ENCODE measurements at regions not wholly inside any gene's neighbourhood (a gene's known extent, or its start where the extent isn't known, plus 50 kb on each side); places are given as distances from the start of the nearest gene placed in this dataset.
"Not testable (repeated sequence)": the region's sequence is repeated elsewhere in the genome, so short reads cannot be mapped to it uniquely, and the experiment has no call there.

DNA sequence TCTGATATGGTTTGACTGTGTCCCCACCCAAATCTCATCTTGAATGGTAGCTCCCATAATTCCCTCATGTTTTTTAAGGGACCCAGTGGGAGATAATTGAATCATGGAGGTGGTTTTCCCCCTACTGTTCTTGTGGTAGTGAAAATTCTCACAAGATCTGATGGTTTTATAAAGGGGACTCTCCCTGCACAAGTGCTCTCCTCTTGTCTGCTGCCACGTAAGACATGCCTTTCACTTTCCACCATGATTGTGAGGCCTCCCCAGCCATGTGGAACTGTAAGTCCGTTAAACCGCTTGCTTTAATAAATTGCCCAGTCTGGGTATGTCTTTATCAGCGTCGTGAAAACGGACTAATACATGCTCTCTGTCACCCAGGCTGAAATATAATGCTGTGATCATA lies 200.9 kb upstream of the SLIT2 start:
- no peak for DNase-seq (ENCODE audit: low read depth)

GRCh38 chr4:20049889-20050288 lies 201.8 kb upstream of the SLIT2 start:
- no peak for DNase-seq (ENCODE audit: low read depth)

GRCh38 chr4:20046931-20047677 lies 204.6 kb upstream of the SLIT2 start:
- DNase-seq (ENCODE audit: low read depth), result no peak

DNA sequence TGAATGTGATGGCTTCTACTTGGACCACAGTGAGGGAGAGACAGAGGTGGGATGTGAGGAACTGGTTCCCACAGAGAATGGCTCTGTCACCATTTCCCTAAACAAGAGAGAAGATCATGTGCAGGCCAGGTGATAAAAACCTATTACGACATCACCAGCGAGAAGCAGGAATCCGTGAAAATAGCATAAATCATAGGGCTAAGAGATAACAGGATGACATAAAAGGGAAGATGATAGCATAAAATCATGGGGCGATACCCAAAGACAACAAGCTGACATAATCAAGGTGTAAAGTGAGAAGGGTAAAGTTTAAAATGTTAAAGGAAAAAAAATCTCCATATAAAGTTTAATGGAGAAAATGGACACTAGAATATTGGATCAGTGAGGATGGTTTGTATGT lies 205.5 kb upstream of the SLIT2 start:
- DNase-seq (ENCODE audit: low read depth), result no peak

GRCh38 chr4:20044966-20045365 lies 206.7 kb upstream of the SLIT2 start:
- DNase-seq (ENCODE audit: low read depth), result no peak

GRCh38 chr4:20044502-20044911 lies 207.2 kb upstream of the SLIT2 start:
- DNase-seq (ENCODE audit: low read depth), result no peak

DNA sequence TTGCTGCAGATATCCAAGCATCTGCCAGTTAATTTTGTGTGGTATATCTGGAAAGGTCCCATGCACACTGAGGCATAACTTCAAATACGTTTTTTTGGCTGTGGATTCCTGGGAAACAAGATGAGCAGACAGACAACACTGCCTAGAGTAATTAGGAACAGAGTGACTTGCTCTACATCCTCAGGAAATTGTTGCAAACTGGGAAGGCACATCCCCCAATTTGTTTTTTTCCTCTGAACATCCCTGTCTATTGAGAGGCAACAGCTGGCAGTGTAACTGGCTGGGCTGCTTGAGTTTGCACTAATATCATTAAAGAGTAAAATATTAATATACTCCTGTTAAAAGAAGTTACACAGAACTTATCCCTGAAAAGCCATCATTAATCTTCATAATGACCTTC lies 207.7 kb upstream of the SLIT2 start:
- no peak for DNase-seq (ENCODE audit: low read depth)

DNA sequence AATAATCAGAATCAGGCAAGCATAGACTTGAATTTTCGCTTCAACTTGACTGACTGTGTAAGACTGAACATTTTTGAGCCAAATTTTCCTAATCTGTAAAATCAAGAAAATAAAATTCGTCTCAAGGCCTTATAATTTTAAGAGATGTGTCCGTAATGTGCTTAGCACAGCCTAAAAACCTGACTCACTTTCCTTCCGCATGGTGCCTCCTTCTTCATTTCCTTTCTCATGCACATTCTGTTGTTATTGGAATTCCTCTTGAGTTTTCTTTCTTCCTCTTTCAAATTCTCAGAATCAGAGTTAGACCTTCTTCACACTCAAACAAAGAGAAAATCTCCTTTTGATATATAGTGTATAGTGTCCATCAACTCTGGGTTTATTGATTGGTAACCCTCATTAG lies 208.9 kb upstream of the SLIT2 start:
- no peak for DNase-seq (ENCODE audit: low read depth)

GRCh38 chr4:20041839-20042407 lies 209.8 kb upstream of the SLIT2 start:
- no peak for DNase-seq (ENCODE audit: low read depth)

GRCh38 chr4:20037745-20038144 lies 214.0 kb upstream of the SLIT2 start:
- no peak for DNase-seq (ENCODE audit: low read depth)

- no peak for DNase-seq (ENCODE audit: low read depth)
These were observed 221.6 kb upstream of the SLIT2 start for GRCh38 chr4:20030108-20030507.

DNA sequence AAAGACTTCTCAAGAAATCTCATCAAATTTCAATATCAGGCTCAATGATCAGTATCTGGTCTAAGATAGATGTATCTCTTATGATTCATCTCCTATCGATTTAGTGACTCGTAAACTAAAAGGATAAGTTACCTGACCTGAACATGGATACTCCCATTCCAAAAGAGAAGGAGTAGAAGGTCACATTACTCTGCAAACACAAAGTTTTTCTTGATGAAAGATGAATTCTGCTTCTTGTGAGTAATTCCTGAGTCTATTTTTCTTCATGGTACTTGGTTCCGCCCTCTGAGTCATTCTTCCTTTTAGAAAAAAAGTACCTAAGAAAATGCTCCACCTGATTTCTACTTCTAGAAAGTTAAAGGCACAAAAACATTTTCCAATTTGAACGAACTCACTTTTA lies 223.1 kb upstream of the SLIT2 start:
- DNase-seq (ENCODE audit: low read depth), result no peak

DNA sequence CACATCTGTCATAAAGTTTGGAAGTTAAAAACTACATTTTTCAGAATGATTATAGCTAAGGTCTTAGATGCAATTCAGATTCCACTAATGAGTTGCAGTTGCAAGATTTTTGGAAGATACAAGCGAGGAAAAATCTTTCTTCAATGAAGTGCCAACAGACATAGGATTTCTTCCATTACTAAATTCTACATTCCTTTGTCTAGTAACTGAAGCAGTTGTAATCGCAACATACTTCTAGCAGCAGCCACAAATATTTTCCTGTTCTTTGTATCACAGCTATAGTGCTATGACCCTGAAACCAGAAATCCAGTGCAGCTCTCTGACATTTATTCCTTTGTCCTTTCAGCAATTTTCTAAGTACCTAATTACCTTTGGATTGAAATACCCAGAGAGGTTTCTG lies 225.2 kb upstream of the SLIT2 start:
- DNase-seq (ENCODE audit: low read depth), result no peak

DNA sequence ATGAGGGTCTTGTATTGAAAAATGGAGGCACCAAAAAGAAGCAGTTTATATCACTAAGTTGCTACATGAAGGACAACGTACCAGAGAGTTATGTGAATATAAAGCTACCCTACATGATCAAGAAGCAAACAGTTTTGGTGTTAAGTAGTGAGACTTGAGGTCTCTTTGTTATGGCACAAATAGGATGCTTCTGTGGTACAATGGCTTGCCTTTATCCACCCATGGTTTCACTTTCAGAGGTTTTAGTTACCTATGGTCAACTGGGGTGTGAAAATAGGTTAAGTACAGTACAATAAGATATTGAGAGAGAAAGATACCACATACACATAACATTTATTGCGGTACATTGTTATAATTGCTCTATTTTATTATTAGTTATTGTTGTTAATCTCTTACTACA lies 229.2 kb upstream of the SLIT2 start:
- no peak for DNase-seq (ENCODE audit: low read depth)

- no peak for DNase-seq (ENCODE audit: low read depth)
These were observed 231.6 kb upstream of the SLIT2 start for GRCh38 chr4:20020056-20020455.

DNA sequence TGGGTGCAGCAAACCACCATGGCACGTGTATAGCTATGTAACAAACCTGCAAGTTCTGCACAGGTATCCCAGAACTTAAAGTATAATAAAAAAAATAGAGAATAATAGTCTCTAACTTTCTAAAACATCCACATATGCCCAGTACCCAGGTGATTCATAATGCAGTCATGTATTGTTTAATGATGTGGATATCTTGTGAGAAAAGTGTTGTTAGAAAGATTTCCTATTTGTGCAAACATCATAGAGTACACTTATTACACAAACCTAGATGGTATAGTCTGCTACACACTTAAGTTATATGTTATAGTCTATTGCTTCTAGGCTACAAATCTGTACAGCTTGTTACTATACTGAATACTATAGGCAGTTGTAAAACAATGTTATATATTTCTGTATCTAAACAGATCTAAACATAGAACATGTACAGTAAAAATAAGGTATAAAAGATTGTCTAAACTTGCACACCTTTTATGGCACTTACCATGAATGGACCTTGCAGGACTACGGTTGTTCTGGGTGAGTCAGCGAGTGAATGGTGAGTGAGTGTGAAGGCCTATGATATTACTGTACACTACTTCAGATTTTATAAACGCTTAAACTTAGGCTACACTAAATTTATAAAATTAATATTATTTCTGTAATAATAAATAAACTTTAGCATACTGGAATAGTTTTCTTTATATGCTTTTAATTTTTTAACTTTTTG lies 232.2 kb upstream of the SLIT2 start:
- DNase-seq (ENCODE audit: low read depth), result no peak

- no peak for DNase-seq (ENCODE audit: low read depth)
These were observed 234.0 kb upstream of the SLIT2 start for GRCh38 chr4:20017777-20018115.

GRCh38 chr4:20017070-20017776 lies 234.5 kb upstream of the SLIT2 start:
- no peak for DNase-seq (ENCODE audit: low read depth)

DNA sequence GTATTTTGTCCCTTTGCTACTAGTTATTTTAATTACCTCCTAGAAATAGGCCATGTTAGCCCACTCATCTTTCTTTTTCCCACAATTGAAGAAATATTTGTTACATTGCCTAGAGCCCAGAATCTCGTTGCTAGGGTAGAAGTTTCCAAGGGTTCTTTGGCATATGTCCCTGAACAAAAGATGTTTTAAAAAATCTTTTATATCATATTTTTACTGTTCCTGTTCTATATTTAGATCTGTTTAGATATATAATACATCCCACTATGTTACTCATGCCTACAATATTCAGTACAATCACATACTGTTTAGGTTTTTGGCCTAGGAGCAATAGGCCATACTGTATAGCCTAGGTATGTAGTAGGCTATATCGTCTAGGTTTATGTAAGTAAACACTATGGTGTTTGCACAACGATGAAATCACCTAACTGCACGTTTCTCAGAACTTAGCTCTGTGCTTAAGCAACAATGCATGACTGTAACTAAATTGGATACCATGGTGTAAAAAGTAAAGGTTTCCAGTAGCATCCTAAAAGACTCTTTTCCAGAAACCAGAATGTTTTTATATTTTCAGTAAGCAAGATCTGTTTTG lies 236.0 kb upstream of the SLIT2 start:
- no peak for DNase-seq (ENCODE audit: low read depth)

- not testable (repeated sequence) for DNase-seq (ENCODE audit: low read depth)
These were observed 247.7 kb upstream of the SLIT2 start for GRCh38 chr4:20003836-20004558.

GRCh38 chr4:19999775-20000414 lies 251.8 kb upstream of the SLIT2 start:
- DNase-seq (ENCODE audit: low read depth), result no peak
